ENCODE measurements at regions not wholly inside any gene's neighbourhood (a gene's known extent, or its start where the extent isn't known, plus 50 kb on each side); places are given as distances from the start of the nearest gene placed in this dataset.
"Not testable (repeated sequence)": the region's sequence is repeated elsewhere in the genome, so short reads cannot be mapped to it uniquely, and the experiment has no call there.

- TF ChIP-seq POLR2AphosphoS5, POLR2A, CTCF, EP300 (IDR thresholded peaks at IDR 0.05): not testable (repeated sequence)
Measured at GRCh38 chr13:18277372-18277771, 904.3 kb downstream of the TUBA3C start.

All from gastroesophageal sphincter (tissue), 3 donors.